ENCODE measurements at regions not wholly inside any gene's neighbourhood (a gene's known extent, or its start where the extent isn't known, plus 50 kb on each side); places are given as distances from the start of the nearest gene placed in this dataset.

- 57 to 65% methylated on average over 1 of the region's 1 CpG for WGBS, 2 donors (ENCODE audit: low coverage in 1 of 2)
- H3K4me1 ChIP-seq, result peaks cover 0 to 5% (median 0%) of the 10 kb centered on the region in 4 donors
- in situ Hi-C loops (cut with MboI; ENCODE audit: low pct_ligation_motif_present in 1 of 4, low pct_unique_long_range_greater_than_20kb in 1 of 4, low sequenced_read_pairs in 3 of 4) (loop anchor here in 1 of 4 donors (5.0 kb wide), 1 partner anchor 55 kb away; no protein-coding TSS in a partner anchor), intact Hi-C loops (cut with DNase I; ENCODE audit: low total_unique reads) (no loop called here)
- no peaks in the 10 kb centered on the region for H3K9me3 ChIP-seq
- no peaks in the 10 kb centered on the region for H3K36me3 ChIP-seq
- H3K27me3 ChIP-seq, result no peaks in the 10 kb centered on the region
- no peak for TF ChIP-seq POLR2A (IDR thresholded peaks at IDR 0.05)
- no peak for TF ChIP-seq POLR2AphosphoS5 (IDR thresholded peaks at IDR 0.05)
- TF ChIP-seq CTCF (IDR thresholded peaks at IDR 0.05), result no peak
- no peak for TF ChIP-seq EP300 (IDR thresholded peaks at IDR 0.05; ENCODE audit: low read depth)
- H3K27ac ChIP-seq, result no peak overlapping the region
- no peak overlapping the region for H3K4me3 ChIP-seq
- DNase-seq, result no peak
Measured at GRCh38 chr15:38171973-38172372, 80.7 kb upstream of the SPRED1 start.

DNA sequence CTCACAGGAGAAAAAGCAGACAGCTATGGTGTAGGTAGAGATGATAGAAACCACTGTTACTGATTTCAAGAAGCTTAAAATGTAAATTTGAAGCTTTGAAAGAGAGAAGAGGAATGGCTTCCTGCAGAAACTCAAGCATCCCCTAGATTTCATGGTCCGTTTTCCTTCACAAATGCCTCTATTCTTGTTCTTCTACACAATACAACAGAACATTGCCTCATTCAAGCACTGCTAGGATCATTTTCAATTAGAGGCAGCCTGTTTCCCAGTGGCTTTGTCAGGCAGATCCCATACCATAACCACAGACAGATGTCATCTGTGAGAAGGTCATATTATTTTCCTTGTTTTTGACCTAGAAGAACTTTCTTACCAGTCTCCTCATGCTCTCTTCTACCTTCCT, 77.9 kb upstream of the SPRED1 start:
- WGBS, 2 donors (ENCODE audit: low coverage in 1 of 2), result 77 to 88% methylated on average over 1 of the region's 1 CpG
- no peaks in the 10 kb centered on the region for H3K27me3 ChIP-seq
- no peaks in the 10 kb centered on the region for H3K4me1 ChIP-seq
- no peaks in the 10 kb centered on the region for H3K9me3 ChIP-seq
- no peak overlapping the region for H3K4me3 ChIP-seq
- TF ChIP-seq POLR2AphosphoS5 (IDR thresholded peaks at IDR 0.05) (no peak), EP300 (IDR thresholded peaks at IDR 0.05; ENCODE audit: low read depth) (no peak), POLR2A (IDR thresholded peaks at IDR 0.05) (no peak), CTCF (IDR thresholded peaks at IDR 0.05) (no peak)
- intact Hi-C loops (cut with DNase I; ENCODE audit: low total_unique reads), result no loop called here
- no peak for DNase-seq
- no peaks in the 10 kb centered on the region for H3K36me3 ChIP-seq
- no peak overlapping the region for H3K27ac ChIP-seq
- in situ Hi-C loops (cut with MboI; ENCODE audit: low pct_ligation_motif_present in 1 of 4, low pct_unique_long_range_greater_than_20kb in 1 of 4, low sequenced_read_pairs in 3 of 4), result loop anchor here in 1 of 4 donors (5.0 kb wide), 1 partner anchor 53 kb away; no protein-coding TSS in a partner anchor

GRCh38 chr15:38176155-38176554, 76.5 kb upstream of the SPRED1 start:
- no peaks in the 10 kb centered on the region for H3K27me3 ChIP-seq
- intact Hi-C loops (cut with DNase I; ENCODE audit: low total_unique reads), result no loop called here
- H3K9me3 ChIP-seq, result no peaks in the 10 kb centered on the region
- no peak overlapping the region for H3K4me3 ChIP-seq
- in situ Hi-C loops (cut with MboI; ENCODE audit: low pct_ligation_motif_present in 1 of 4, low pct_unique_long_range_greater_than_20kb in 1 of 4, low sequenced_read_pairs in 3 of 4), result no loop called here
- TF ChIP-seq EP300 (IDR thresholded peaks at IDR 0.05; ENCODE audit: low read depth) (no peak), POLR2AphosphoS5 (IDR thresholded peaks at IDR 0.05) (no peak), CTCF (IDR thresholded peaks at IDR 0.05) (no peak), POLR2A (IDR thresholded peaks at IDR 0.05) (no peak)
- WGBS, 2 donors (ENCODE audit: low coverage in 1 of 2), result 76 to 100% methylated on average over 1 to 4 of the region's 4 CpGs
- no peak overlapping the region for H3K27ac ChIP-seq
- DNase-seq, result no peak
- H3K36me3 ChIP-seq, result no peaks in the 10 kb centered on the region
- no peaks in the 10 kb centered on the region for H3K4me1 ChIP-seq

GRCh38 chr15:38176691-38177090, 75.9 kb upstream of the SPRED1 start:
- in situ Hi-C loops (cut with MboI; ENCODE audit: low pct_ligation_motif_present in 1 of 4, low pct_unique_long_range_greater_than_20kb in 1 of 4, low sequenced_read_pairs in 3 of 4), result no loop called here
- Histone ChIP-seq H3K27ac (no peak overlapping the region), H3K4me1 (no peaks in the 10 kb centered on the region), H3K4me3 (no peak overlapping the region), H3K27me3 (no peaks in the 10 kb centered on the region), H3K9me3 (no peaks in the 10 kb centered on the region), H3K36me3 (no peaks in the 10 kb centered on the region)
- intact Hi-C loops (cut with DNase I; ENCODE audit: low total_unique reads), result no loop called here
- no peak for DNase-seq
- TF ChIP-seq CTCF (IDR thresholded peaks at IDR 0.05) (no peak), EP300 (IDR thresholded peaks at IDR 0.05; ENCODE audit: low read depth) (no peak), POLR2A (IDR thresholded peaks at IDR 0.05) (no peak), POLR2AphosphoS5 (IDR thresholded peaks at IDR 0.05) (no peak)

Data from transverse colon (tissue), 4 donors.